Neural progenitor cell (in vitro differentiated cells): ENCODE measurements at regions not wholly inside any gene's neighbourhood (a gene's known extent, or its start where the extent isn't known, plus 50 kb on each side); places are given as distances from the start of the nearest gene placed in this dataset.

Source experiments
- EZH2 ChIP-seq: fragments of 200-600 bp; sonication (generic); IDR thresholded peaks from 2 replicates; pipeline ENCODE4 v1.6.1; 2017; ENCODE audit warnings: antibody characterized with exemption, mild to moderate bottlenecking, moderate library complexity
- EZH2phosphoT487 ChIP-seq: fragments of 200-600 bp; sonication (generic); IDR thresholded peaks from 2 replicates; pipeline ENCODE4 v1.6.1; 2017; ENCODE audit warnings: antibody characterized with exemption
- TF ChIP-seq, protein P1 (sequence below): fragments of 200-600 bp; sonication (generic); IDR thresholded peaks from 2 replicates; pipeline ENCODE4 v1.5.1; 2017; ENCODE audit warnings: antibody characterized with exemption, mild to moderate bottlenecking

DNA sequence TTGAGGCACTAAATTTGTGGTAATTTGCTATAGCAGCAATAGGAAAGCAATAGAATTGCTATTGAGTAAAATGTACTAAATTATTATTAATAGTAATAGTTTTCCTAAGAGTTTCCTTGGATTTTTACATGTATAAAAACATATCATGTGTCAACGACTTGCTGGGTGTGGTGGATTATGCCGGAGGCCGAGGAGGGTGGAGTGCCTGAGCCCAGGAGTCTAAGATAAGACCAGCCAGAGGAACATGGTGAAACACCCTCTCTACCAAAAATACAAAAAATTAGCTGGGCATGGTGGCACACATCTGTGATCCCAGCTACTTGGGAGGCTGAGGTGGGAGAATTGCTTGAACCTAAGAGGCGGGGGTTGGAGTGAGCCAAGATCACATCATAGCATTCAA is 749.9 kb downstream of the TBL1XR1 start:
- TF ChIP-seq, protein P1, sequence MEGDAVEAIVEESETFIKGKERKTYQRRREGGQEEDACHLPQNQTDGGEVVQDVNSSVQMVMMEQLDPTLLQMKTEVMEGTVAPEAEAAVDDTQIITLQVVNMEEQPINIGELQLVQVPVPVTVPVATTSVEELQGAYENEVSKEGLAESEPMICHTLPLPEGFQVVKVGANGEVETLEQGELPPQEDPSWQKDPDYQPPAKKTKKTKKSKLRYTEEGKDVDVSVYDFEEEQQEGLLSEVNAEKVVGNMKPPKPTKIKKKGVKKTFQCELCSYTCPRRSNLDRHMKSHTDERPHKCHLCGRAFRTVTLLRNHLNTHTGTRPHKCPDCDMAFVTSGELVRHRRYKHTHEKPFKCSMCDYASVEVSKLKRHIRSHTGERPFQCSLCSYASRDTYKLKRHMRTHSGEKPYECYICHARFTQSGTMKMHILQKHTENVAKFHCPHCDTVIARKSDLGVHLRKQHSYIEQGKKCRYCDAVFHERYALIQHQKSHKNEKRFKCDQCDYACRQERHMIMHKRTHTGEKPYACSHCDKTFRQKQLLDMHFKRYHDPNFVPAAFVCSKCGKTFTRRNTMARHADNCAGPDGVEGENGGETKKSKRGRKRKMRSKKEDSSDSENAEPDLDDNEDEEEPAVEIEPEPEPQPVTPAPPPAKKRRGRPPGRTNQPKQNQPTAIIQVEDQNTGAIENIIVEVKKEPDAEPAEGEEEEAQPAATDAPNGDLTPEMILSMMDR, result no peak
- no peak for TF ChIP-seq EZH2
- no peak for TF ChIP-seq EZH2phosphoT487
